ENCODE measurements at regions not wholly inside any gene's neighbourhood (a gene's known extent, or its start where the extent isn't known, plus 50 kb on each side); places are given as distances from the start of the nearest gene placed in this dataset.

- Histone ChIP-seq H3K36me3 (no peaks in the 10 kb centered on the region), H3K4me1 (no peaks in the 10 kb centered on the region), H3K4me3 (no peak overlapping the region), H3K9me3 (no peaks in the 10 kb centered on the region), H3K27ac (no peak overlapping the region), H3K27me3 (peaks cover 5% of the 10 kb centered on the region)
- intact Hi-C loops (cut with DNase I), result no loop called here
- DNase-seq (ENCODE audit: extremely low spot score in 2 of 2), result no peak
- TF ChIP-seq POLR2A (IDR thresholded peaks at IDR 0.05), result no peak
- no peak for TF ChIP-seq CTCF (IDR thresholded peaks at IDR 0.05)
- no peak for TF ChIP-seq POLR2AphosphoS5 (IDR thresholded peaks at IDR 0.05; ENCODE audit: insufficient read depth in 1 of 2, low read depth in 1 of 2)
Observed at GRCh38 chr1:18560692-18561091, 70.0 kb upstream of the PAX7 start.

GRCh38 chr1:18561967-18562366 is 68.7 kb upstream of the PAX7 start:
- no peak overlapping the region for H3K27ac ChIP-seq
- DNase-seq (ENCODE audit: extremely low spot score in 2 of 2), result no peak
- no peaks in the 10 kb centered on the region for H3K36me3 ChIP-seq
- peaks cover 5% of the 10 kb centered on the region for H3K27me3 ChIP-seq
- no peak overlapping the region for H3K4me3 ChIP-seq
- TF ChIP-seq CTCF (IDR thresholded peaks at IDR 0.05), result no peak
- no peak for TF ChIP-seq POLR2A (IDR thresholded peaks at IDR 0.05)
- no peak for TF ChIP-seq POLR2AphosphoS5 (IDR thresholded peaks at IDR 0.05; ENCODE audit: insufficient read depth in 1 of 2, low read depth in 1 of 2)
- H3K9me3 ChIP-seq, result no peaks in the 10 kb centered on the region
- no peaks in the 10 kb centered on the region for H3K4me1 ChIP-seq
- intact Hi-C loops (cut with DNase I), result no loop called here

GRCh38 chr1:18564676-18565075 is 66.0 kb upstream of the PAX7 start:
- intact Hi-C loops (cut with DNase I), result no loop called here
- Histone ChIP-seq H3K4me3 (no peak overlapping the region), H3K9me3 (no peaks in the 10 kb centered on the region), H3K27ac (no peak overlapping the region), H3K4me1 (no peaks in the 10 kb centered on the region), H3K27me3 (no peaks in the 10 kb centered on the region), H3K36me3 (no peaks in the 10 kb centered on the region)
- TF ChIP-seq POLR2A (IDR thresholded peaks at IDR 0.05) (no peak), POLR2AphosphoS5 (IDR thresholded peaks at IDR 0.05; ENCODE audit: insufficient read depth in 1 of 2, low read depth in 1 of 2) (no peak), CTCF (IDR thresholded peaks at IDR 0.05) (no peak)
- no peak for DNase-seq (ENCODE audit: extremely low spot score in 2 of 2)

- Histone ChIP-seq H3K4me3 (no peak overlapping the region), H3K27me3 (no peaks in the 10 kb centered on the region), H3K36me3 (no peaks in the 10 kb centered on the region), H3K4me1 (no peaks in the 10 kb centered on the region), H3K9me3 (no peaks in the 10 kb centered on the region), H3K27ac (no peak overlapping the region)
- intact Hi-C loops (cut with DNase I), result no loop called here
- TF ChIP-seq POLR2AphosphoS5 (IDR thresholded peaks at IDR 0.05; ENCODE audit: insufficient read depth in 1 of 2, low read depth in 1 of 2) (no peak), CTCF (IDR thresholded peaks at IDR 0.05) (no peak), POLR2A (IDR thresholded peaks at IDR 0.05) (no peak)
- no peak for DNase-seq (ENCODE audit: extremely low spot score in 2 of 2)
Observed at GRCh38 chr1:18565321-18565720, 65.3 kb upstream of the PAX7 start.

GRCh38 chr1:18568489-18568888 is 62.2 kb upstream of the PAX7 start:
- intact Hi-C loops (cut with DNase I), result no loop called here
- no peak for TF ChIP-seq POLR2A (IDR thresholded peaks at IDR 0.05)
- TF ChIP-seq CTCF (IDR thresholded peaks at IDR 0.05), result no peak
- TF ChIP-seq POLR2AphosphoS5 (IDR thresholded peaks at IDR 0.05; ENCODE audit: insufficient read depth in 1 of 2, low read depth in 1 of 2), result no peak
- Histone ChIP-seq H3K9me3 (no peaks in the 10 kb centered on the region), H3K4me3 (no peak overlapping the region), H3K36me3 (no peaks in the 10 kb centered on the region), H3K27ac (no peak overlapping the region), H3K27me3 (no peaks in the 10 kb centered on the region), H3K4me1 (no peaks in the 10 kb centered on the region)
- DNase-seq (ENCODE audit: extremely low spot score in 2 of 2), result no peak

Data from vagina (tissue), 2 donors.